ENCODE measurements at regions not wholly inside any gene's neighbourhood (a gene's known extent, or its start where the extent isn't known, plus 50 kb on each side); places are given as distances from the start of the nearest gene placed in this dataset.

DNA sequence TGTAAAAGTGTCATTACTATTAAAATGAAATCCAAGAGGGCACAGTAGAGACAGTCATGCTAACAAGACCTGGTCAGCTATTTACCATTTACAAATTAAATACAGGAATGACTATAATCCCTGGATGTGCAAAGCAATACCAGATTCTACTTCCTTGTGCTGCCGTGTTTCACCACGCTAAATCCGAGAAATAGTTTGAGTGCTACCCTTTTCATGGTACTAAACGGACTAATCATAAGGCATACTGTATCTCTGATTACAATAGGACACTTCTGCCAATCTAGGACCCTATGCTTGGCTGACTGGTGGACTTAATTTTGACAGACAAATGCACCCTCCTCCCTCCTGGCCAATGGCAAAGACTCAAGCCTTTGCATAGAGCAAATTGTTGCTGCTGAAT lies 63.0 kb upstream of the NR2F2 start:
- TF ChIP-seq FOSL2 (IDR thresholded peaks at IDR 0.05; ENCODE audit: borderline replicate concordance, low read depth) (no peak), TCF12 (IDR thresholded peaks at IDR 0.05) (no peak), CTCF (IDR thresholded peaks at IDR 0.05) (no peak), EP300 (IDR thresholded peaks at IDR 0.05; ENCODE audit: borderline replicate concordance in 1 of 2, low read depth in 1 of 2, low read length in 1 of 2) (no peak)
